ENCODE measurements at regions not wholly inside any gene's neighbourhood (a gene's known extent, or its start where the extent isn't known, plus 50 kb on each side); places are given as distances from the start of the nearest gene placed in this dataset.

- no peak for TF ChIP-seq ZFP30 (CRISPR knock-in tag; IDR thresholded peaks at IDR 0.05)
- TF ChIP-seq TCF4 (CRISPR knock-in tag; IDR thresholded peaks at IDR 0.05; ENCODE audit: borderline replicate concordance): no peak
- TF ChIP-seq OSR1 (CRISPR knock-in tag; IDR thresholded peaks at IDR 0.05): no peak
- no peak for TF ChIP-seq TOX (CRISPR knock-in tag; IDR thresholded peaks at IDR 0.05; ENCODE audit: borderline replicate concordance)
- TF ChIP-seq RARB (CRISPR knock-in tag; IDR thresholded peaks at IDR 0.05): no peak
- TF ChIP-seq TSHZ2 (CRISPR knock-in tag; IDR thresholded peaks at IDR 0.05): no peak
- no peak for TF ChIP-seq ZFP3 (CRISPR knock-in tag; IDR thresholded peaks at IDR 0.05)
- no peak for TF ChIP-seq ESRRG (CRISPR knock-in tag; IDR thresholded peaks at IDR 0.05)
Measured at GRCh38 chr18:44098551-44099098, 582.1 kb upstream of the SETBP1 start.

Data from SK-N-SH treated with all-trans-retinoic acid at 6 μM for 48 hours (cell line).